Activated CD4-positive, alpha-beta T cell treated with anti-CD3 and anti-CD28 coated beads, Interleukin-2, amount 50 U/mL, for 1 hour (primary cell): ENCODE measurements at regions not wholly inside any gene's neighbourhood (a gene's known extent, or its start where the extent isn't known, plus 50 kb on each side); places are given as distances from the start of the nearest gene placed in this dataset.

Source experiments
- DNase-seq: peaks from one replicate; pipeline ENCODE4 v3.0.0-alpha.2; 2020

GRCh38 chr5:107325866-107326265 is 344.9 kb downstream of the EFNA5 start:
- no peak for DNase-seq

GRCh38 chr5:107324809-107325208 is 345.9 kb downstream of the EFNA5 start:
- no peak for DNase-seq

- DNase-seq, result no peak
Measured at GRCh38 chr5:107324071-107324470, 346.7 kb downstream of the EFNA5 start.

- no peak for DNase-seq
Measured at GRCh38 chr5:107323536-107323935, 347.2 kb downstream of the EFNA5 start.

- DNase-seq, result no peak
Measured at GRCh38 chr5:107322936-107323335, 347.8 kb downstream of the EFNA5 start.

- DNase-seq, result no peak
Measured at GRCh38 chr5:107321906-107322305, 348.8 kb downstream of the EFNA5 start.

- no peak for DNase-seq
Measured at GRCh38 chr5:107320846-107321245, 349.9 kb downstream of the EFNA5 start.

GRCh38 chr5:107320376-107320775 is 350.4 kb downstream of the EFNA5 start:
- DNase-seq, result no peak

- DNase-seq, result no peak
Measured at GRCh38 chr5:107319901-107320300, 350.8 kb downstream of the EFNA5 start.

- no peak for DNase-seq
Measured at GRCh38 chr5:107314330-107314729, 356.4 kb downstream of the EFNA5 start.

- DNase-seq, result no peak
Measured at GRCh38 chr5:107313921-107314320, 356.8 kb downstream of the EFNA5 start.

GRCh38 chr5:107313098-107313497 is 357.6 kb downstream of the EFNA5 start:
- no peak for DNase-seq

GRCh38 chr5:107310181-107310580 is 360.6 kb downstream of the EFNA5 start:
- DNase-seq, result no peak

- no peak for DNase-seq
Measured at GRCh38 chr5:107306594-107306993, 364.1 kb downstream of the EFNA5 start.

- DNase-seq, result no peak
Measured at GRCh38 chr5:107306002-107306401, 364.7 kb downstream of the EFNA5 start.

- DNase-seq, result no peak
Measured at GRCh38 chr5:107304684-107305083, 366.1 kb downstream of the EFNA5 start.

GRCh38 chr5:107303171-107303968 is 367.4 kb downstream of the EFNA5 start:
- no peak for DNase-seq

GRCh38 chr5:107302441-107302840 is 368.3 kb downstream of the EFNA5 start:
- no peak for DNase-seq

GRCh38 chr5:107301999-107302398 is 368.7 kb downstream of the EFNA5 start:
- no peak for DNase-seq

GRCh38 chr5:107300721-107301327 is 369.9 kb downstream of the EFNA5 start:
- DNase-seq, result no peak

- no peak for DNase-seq
Measured at GRCh38 chr5:107296572-107296971, 374.2 kb downstream of the EFNA5 start.

- no peak for DNase-seq
Measured at GRCh38 chr5:107295914-107296313, 374.8 kb downstream of the EFNA5 start.

- no peak for DNase-seq
Measured at GRCh38 chr5:107294669-107295068, 376.1 kb downstream of the EFNA5 start.

- DNase-seq, result no peak
Measured at GRCh38 chr5:107294211-107294550, 376.6 kb downstream of the EFNA5 start.
